ENCODE measurements at regions not wholly inside any gene's neighbourhood (a gene's known extent, or its start where the extent isn't known, plus 50 kb on each side); places are given as distances from the start of the nearest gene placed in this dataset.

- Histone ChIP-seq H3K27me3 (ENCODE audit: low read length) (no peaks in the 10 kb centered on the region), H3K9me2 (replicated peaks; ENCODE audit: low read length) (no peaks in the 10 kb centered on the region), H2AFZ (ENCODE audit: low read length) (no peak overlapping the region), H3F3A (ENCODE audit: low read length, unreplicated experiment) (no peaks in the 10 kb centered on the region), H3K4me3 (ENCODE audit: low read length) (no peak overlapping the region), H3K27ac (ENCODE audit: low read length) (no peak overlapping the region), H4K20me1 (ENCODE audit: low read length) (no peaks in the 10 kb centered on the region), H3K9me3 (ENCODE audit: low read length) (no peaks in the 10 kb centered on the region), H3K4me1 (ENCODE audit: insufficient read depth, low read length) (no peaks in the 10 kb centered on the region), H3K4me2 (ENCODE audit: low read length) (no peak overlapping the region), H3K79me2 (ENCODE audit: low read length) (no peaks in the 10 kb centered on the region), H3K9ac (ENCODE audit: low read length) (no peak overlapping the region), H3K36me3 (ENCODE audit: low read depth, low read length) (no peaks in the 10 kb centered on the region)
- TF ChIP-seq EZH2 (IDR thresholded peaks at IDR 0.05; ENCODE audit: low read length, unreplicated experiment), result no peak
- no peak for TF ChIP-seq EZH2phosphoT487 (IDR thresholded peaks at IDR 0.05; ENCODE audit: borderline replicate concordance, low read length)
- TF ChIP-seq CTCF (conservative IDR thresholded peaks at IDR 0.05; ENCODE audit: low read depth, low read length), result no peak
- no peak for DNase-seq
- intact Hi-C loops (cut with micrococcal nuclease), result no loop called here
- POLR2A ChIA-PET (ENCODE audit: unreplicated experiment), result no interaction called here
- BruUV-seq (replicated peaks), result no TSS peak
- CTCF ChIA-PET, result no interaction called here
- ATAC-seq, result no peak
Observed at GRCh38 chr4:23153076-23153475, 460.3 kb downstream of the GBA3 start.

- DNase-seq (no peak), ATAC-seq (no peak)
- TF ChIP-seq EZH2 (IDR thresholded peaks at IDR 0.05; ENCODE audit: low read length, unreplicated experiment) (no peak), CTCF (conservative IDR thresholded peaks at IDR 0.05; ENCODE audit: low read depth, low read length) (no peak), EZH2phosphoT487 (IDR thresholded peaks at IDR 0.05; ENCODE audit: borderline replicate concordance, low read length) (no peak)
- intact Hi-C loops (cut with micrococcal nuclease), result no loop called here
- Histone ChIP-seq H3K4me3 (ENCODE audit: low read length) (no peak overlapping the region), H3K27ac (ENCODE audit: low read length) (no peak overlapping the region), H3K9me3 (ENCODE audit: low read length) (no peaks in the 10 kb centered on the region), H3K9ac (ENCODE audit: low read length) (no peak overlapping the region), H3F3A (ENCODE audit: low read length, unreplicated experiment) (no peaks in the 10 kb centered on the region), H3K27me3 (ENCODE audit: low read length) (no peaks in the 10 kb centered on the region), H3K9me2 (replicated peaks; ENCODE audit: low read length) (no peaks in the 10 kb centered on the region), H3K36me3 (ENCODE audit: low read depth, low read length) (no peaks in the 10 kb centered on the region), H3K4me1 (ENCODE audit: insufficient read depth, low read length) (no peaks in the 10 kb centered on the region), H2AFZ (ENCODE audit: low read length) (no peak overlapping the region), H3K4me2 (ENCODE audit: low read length) (no peak overlapping the region), H3K79me2 (ENCODE audit: low read length) (no peaks in the 10 kb centered on the region), H4K20me1 (ENCODE audit: low read length) (no peaks in the 10 kb centered on the region)
- CTCF ChIA-PET, result no interaction called here
- no TSS peak for BruUV-seq (replicated peaks)
- POLR2A ChIA-PET (ENCODE audit: unreplicated experiment), result no interaction called here
Observed at GRCh38 chr4:23149815-23150214, 457.1 kb downstream of the GBA3 start.

GRCh38 chr4:23144707-23145106 is 452.0 kb downstream of the GBA3 start:
- DNase-seq, result no peak
- POLR2A ChIA-PET (ENCODE audit: unreplicated experiment), result no interaction called here
- Histone ChIP-seq H3F3A (ENCODE audit: low read length, unreplicated experiment) (no peaks in the 10 kb centered on the region), H2AFZ (ENCODE audit: low read length) (no peak overlapping the region), H4K20me1 (ENCODE audit: low read length) (no peaks in the 10 kb centered on the region), H3K27me3 (ENCODE audit: low read length) (no peaks in the 10 kb centered on the region), H3K9ac (ENCODE audit: low read length) (no peak overlapping the region), H3K4me2 (ENCODE audit: low read length) (no peak overlapping the region), H3K79me2 (ENCODE audit: low read length) (no peaks in the 10 kb centered on the region), H3K4me1 (ENCODE audit: insufficient read depth, low read length) (no peaks in the 10 kb centered on the region), H3K9me3 (ENCODE audit: low read length) (no peaks in the 10 kb centered on the region), H3K9me2 (replicated peaks; ENCODE audit: low read length) (no peaks in the 10 kb centered on the region), H3K27ac (ENCODE audit: low read length) (no peak overlapping the region), H3K36me3 (ENCODE audit: low read depth, low read length) (no peaks in the 10 kb centered on the region), H3K4me3 (ENCODE audit: low read length) (no peak overlapping the region)
- no peak for TF ChIP-seq EZH2 (IDR thresholded peaks at IDR 0.05; ENCODE audit: low read length, unreplicated experiment)
- no peak for TF ChIP-seq CTCF (conservative IDR thresholded peaks at IDR 0.05; ENCODE audit: low read depth, low read length)
- no peak for TF ChIP-seq EZH2phosphoT487 (IDR thresholded peaks at IDR 0.05; ENCODE audit: borderline replicate concordance, low read length)
- no TSS peak for BruUV-seq (replicated peaks)
- intact Hi-C loops (cut with micrococcal nuclease), result no loop called here
- CTCF ChIA-PET, result no interaction called here
- ATAC-seq, result no peak

Measured in PC-3 (cell line).